CD4-positive, CD25-positive, alpha-beta regulatory T cell (primary cell): ENCODE measurements at regions not wholly inside any gene's neighbourhood (a gene's known extent, or its start where the extent isn't known, plus 50 kb on each side); places are given as distances from the start of the nearest gene placed in this dataset.

Experiments used
- ATAC-seq, 2 donors: fragments of 150-1000 bp; cut with Tn5 transposase; one replicate each; pipeline ENCODE4 v1.10.0; 2021; ENCODE audit warnings: low read depth in 2 of 2, moderate number of reproducible peaks in 2 of 2, moderate library complexity in 1 of 2
- DNase-seq, 3 donors: peaks; one replicate each; pipeline versions ENCODE4 v3.0.0 to v3.0.0-alpha.2; 2012 to 2022; ENCODE audit warnings: mixed read lengths in 1 of 3
- H3K27ac ChIP-seq: one replicate; pipeline ENCODE4 v1.7.0; 2013; ENCODE audit warnings: mild to moderate bottlenecking, low read length; ENCODE audit not compliant: insufficient read depth, poor library complexity, severe bottlenecking
- H3K27me3 ChIP-seq: one replicate; pipeline ENCODE4 v1.7.0; 2013; ENCODE audit warnings: low read length; ENCODE audit not compliant: control insufficient read depth, insufficient read depth
- H3K36me3 ChIP-seq: one replicate; pipeline ENCODE4 v1.7.0; 2013; ENCODE audit warnings: mild to moderate bottlenecking, low read length, moderate library complexity; ENCODE audit not compliant: control insufficient read depth, insufficient read depth
- H3K4me1 ChIP-seq: 2 replicates; pipeline ENCODE4 v1.7.0; 2013; ENCODE audit warnings: mild to moderate bottlenecking, low read length; ENCODE audit not compliant: insufficient read depth, control insufficient read depth, poor library complexity, severe bottlenecking
- H3K4me3 ChIP-seq: one replicate; pipeline ENCODE4 v1.7.0; 2013; ENCODE audit warnings: low read depth, mild to moderate bottlenecking, low read length, moderate library complexity
- H3K9me3 ChIP-seq, 2 experiments: 1 replicate in 1 of 2; 2 replicates in 1 of 2; pipeline ENCODE4 v1.7.0; 2013; ENCODE audit warnings: low read length in 2 of 2, mild to moderate bottlenecking in 1 of 2, moderate library complexity in 1 of 2; ENCODE audit not compliant: control insufficient read depth in 2 of 2
- H3K27ac Mint-ChIP-seq, 3 donors: one replicate each; pipeline ENCODE4 v1.8.0; 2020 to 2022; ENCODE audit warnings: mild to moderate bottlenecking in 3 of 3, mixed read lengths in 3 of 3, moderate library complexity in 2 of 3
- H3K27me3 Mint-ChIP-seq: one replicate; pipeline ENCODE4 v1.8.0; 2022; ENCODE audit warnings: mild to moderate bottlenecking, mixed read lengths
- H3K36me3 Mint-ChIP-seq: one replicate; pipeline ENCODE4 v1.8.0; 2020; ENCODE audit warnings: mixed read lengths
- H3K4me1 Mint-ChIP-seq, 4 donors: one replicate each; pipeline ENCODE4 v1.8.0; 2020 to 2022; ENCODE audit warnings: mixed read lengths in 4 of 4, mild to moderate bottlenecking in 1 of 4
- H3K4me3 Mint-ChIP-seq, 4 donors: one replicate each; pipeline ENCODE4 v1.8.0; 2020 to 2022; ENCODE audit warnings: mild to moderate bottlenecking in 4 of 4, mixed read lengths in 4 of 4, moderate library complexity in 3 of 4
- H3K9me3 Mint-ChIP-seq, 7 donors: one replicate each; pipeline ENCODE4 v1.8.0; 2020 to 2022; ENCODE audit warnings: mixed read lengths in 7 of 7, mild to moderate bottlenecking in 3 of 7, moderate library complexity in 2 of 7

DNA sequence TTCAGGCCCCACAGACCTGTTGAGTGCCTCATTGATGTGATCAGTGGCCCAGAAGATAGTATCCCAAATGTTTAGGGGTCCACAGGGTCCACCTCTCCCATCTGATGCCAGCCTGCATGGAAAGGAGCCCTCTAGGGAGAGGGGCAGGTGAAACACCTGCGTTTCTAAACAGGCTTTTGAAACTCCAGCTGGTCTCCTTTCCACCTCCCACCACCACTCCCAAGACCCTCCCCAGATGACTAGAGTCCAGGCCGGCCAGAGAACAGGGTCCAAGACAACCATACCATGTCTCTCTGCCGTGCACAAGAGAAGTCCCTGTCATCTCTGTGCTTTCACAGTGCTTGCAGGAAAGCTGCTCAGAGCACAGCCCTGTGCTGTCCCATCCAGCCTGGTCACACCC lies 105.0 kb upstream of the NANOS1 start:
- H3K4me1 Mint-ChIP-seq, result no peaks in the 10 kb centered on the region
- H3K27me3 Mint-ChIP-seq, result peaks cover 25% of the 10 kb centered on the region
- no peaks in the 10 kb centered on the region for H3K36me3 Mint-ChIP-seq
- DNase-seq (no peak), ATAC-seq (no peak)
- Histone ChIP-seq H3K4me1 (no peaks in the 10 kb centered on the region), H3K4me3 (no peak overlapping the region), H3K9me3 (no peaks in the 10 kb centered on the region), H3K27ac (no peak overlapping the region), H3K27me3 (peaks cover 10% of the 10 kb centered on the region), H3K36me3 (no peaks in the 10 kb centered on the region)
- H3K9me3 Mint-ChIP-seq, result peaks cover 0 to 8% (median 2%) of the 10 kb centered on the region in 7 donors
- H3K27ac Mint-ChIP-seq, result no peak overlapping the region
- no peak overlapping the region for H3K4me3 Mint-ChIP-seq

DNA sequence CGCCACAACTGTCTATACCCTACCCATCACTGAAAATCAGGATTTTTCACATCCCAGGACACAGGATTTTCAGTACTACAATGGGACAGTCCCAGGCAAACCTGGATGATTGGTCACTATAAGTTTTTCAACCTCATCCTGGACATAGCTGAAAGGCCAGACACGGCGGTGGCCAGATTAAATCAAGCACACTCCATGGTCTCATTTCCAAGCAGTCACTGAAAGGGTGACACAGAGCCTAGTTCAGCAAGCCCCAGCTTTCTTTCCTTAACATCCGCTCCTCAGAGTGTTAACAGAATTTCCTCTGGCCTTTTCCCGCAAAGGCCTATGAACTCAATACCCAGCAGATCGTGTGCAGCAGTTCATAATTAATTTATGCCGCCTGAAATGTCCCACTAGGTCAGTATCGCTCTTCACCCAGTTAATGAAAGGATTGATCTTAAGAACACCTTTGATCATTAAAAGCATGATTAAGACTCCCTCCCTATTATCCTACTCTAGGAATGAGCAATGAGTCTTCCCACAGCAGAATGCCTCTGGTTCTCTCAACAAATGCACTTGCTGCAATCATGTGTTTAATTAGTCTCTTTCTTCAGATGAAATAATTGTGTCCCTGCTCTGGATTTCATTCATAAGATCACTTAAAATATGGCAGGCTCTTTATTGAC lies 104.0 kb upstream of the NANOS1 start:
- Histone ChIP-seq H3K9me3 (peaks cover 2 to 3% of the 10 kb centered on the region in 2 experiments), H3K4me3 (no peak overlapping the region), H3K4me1 (no peaks in the 10 kb centered on the region), H3K36me3 (no peaks in the 10 kb centered on the region), H3K27ac (no peak overlapping the region), H3K27me3 (peaks cover 10% of the 10 kb centered on the region)
- peaks cover 25% of the 10 kb centered on the region for H3K27me3 Mint-ChIP-seq
- H3K4me3 Mint-ChIP-seq, result no peak overlapping the region
- ATAC-seq (no peak), DNase-seq (no peak)
- H3K36me3 Mint-ChIP-seq, result no peaks in the 10 kb centered on the region
- no peaks in the 10 kb centered on the region for H3K4me1 Mint-ChIP-seq
- peaks cover 0 to 12% (median 4%) of the 10 kb centered on the region in 7 donors for H3K9me3 Mint-ChIP-seq
- H3K27ac Mint-ChIP-seq, result no peak overlapping the region

DNA sequence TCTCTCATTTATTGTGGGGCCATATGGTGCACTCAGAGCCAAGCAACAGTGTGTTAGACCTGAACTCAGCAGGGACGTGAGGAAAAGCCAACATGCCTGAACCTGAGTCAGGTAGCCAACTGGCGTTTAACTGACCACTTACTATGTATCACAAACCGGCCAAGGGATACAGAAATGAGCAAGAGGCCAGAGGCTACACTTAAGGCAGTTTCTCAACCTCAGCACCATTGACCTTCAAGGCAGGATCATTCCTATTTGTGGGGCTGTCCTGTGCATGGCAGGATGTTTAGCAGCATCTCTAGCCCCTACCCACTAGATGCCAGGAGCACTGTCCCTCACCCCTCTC lies 103.5 kb upstream of the NANOS1 start:
- peaks cover 7% of the 10 kb centered on the region for H3K27me3 ChIP-seq
- no peaks in the 10 kb centered on the region for H3K36me3 Mint-ChIP-seq
- H3K4me1 ChIP-seq, result no peaks in the 10 kb centered on the region
- H3K27ac Mint-ChIP-seq, result no peak overlapping the region
- H3K27ac ChIP-seq, result no peak overlapping the region
- H3K9me3 Mint-ChIP-seq, result peaks cover under 1 to 17% (median 9%) of the 10 kb centered on the region in 7 donors
- DNase-seq (no peak), ATAC-seq (no peak)
- H3K9me3 ChIP-seq, result peaks cover 7% of the 10 kb centered on the region in 2 experiments
- no peak overlapping the region for H3K4me3 Mint-ChIP-seq
- H3K4me3 ChIP-seq, result no peak overlapping the region
- no peaks in the 10 kb centered on the region for H3K36me3 ChIP-seq
- no peaks in the 10 kb centered on the region for H3K4me1 Mint-ChIP-seq
- H3K27me3 Mint-ChIP-seq, result peaks cover 25% of the 10 kb centered on the region

DNA sequence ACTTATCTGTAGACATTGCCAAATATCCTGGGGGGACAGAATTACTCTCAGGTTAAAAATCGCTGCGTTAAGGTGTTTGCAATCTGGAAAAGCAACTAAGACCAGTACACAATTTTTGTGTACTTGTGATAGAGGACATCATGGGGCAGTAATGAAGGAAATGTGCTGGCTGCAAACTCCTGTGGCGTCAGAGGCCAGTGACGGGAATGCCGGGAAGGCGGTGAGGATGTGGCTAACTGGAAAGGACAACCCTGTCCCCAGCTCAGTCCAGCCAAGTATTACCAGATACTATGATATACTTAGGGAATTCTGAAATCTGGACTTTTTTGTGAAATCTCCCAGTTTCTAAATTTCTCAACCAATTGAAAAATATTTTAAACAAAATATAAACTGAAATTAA lies 103.1 kb upstream of the NANOS1 start:
- H3K9me3 ChIP-seq, result peaks cover 10 to 11% of the 10 kb centered on the region in 2 experiments
- H3K27ac ChIP-seq, result no peak overlapping the region
- no peak for ATAC-seq
- Mint-ChIP-seq H3K36me3 (no peaks in the 10 kb centered on the region), H3K27ac (no peak overlapping the region), H3K4me1 (no peaks in the 10 kb centered on the region), H3K4me3 (no peak overlapping the region), H3K9me3 (peaks cover 1 to 18% (median 12%) of the 10 kb centered on the region in 7 donors), H3K27me3 (peaks cover 25% of the 10 kb centered on the region)
- peaks cover 7% of the 10 kb centered on the region for H3K27me3 ChIP-seq
- H3K4me1 ChIP-seq, result no peaks in the 10 kb centered on the region
- no peak for DNase-seq
- H3K4me3 ChIP-seq, result no peak overlapping the region
- H3K36me3 ChIP-seq, result no peaks in the 10 kb centered on the region

DNA sequence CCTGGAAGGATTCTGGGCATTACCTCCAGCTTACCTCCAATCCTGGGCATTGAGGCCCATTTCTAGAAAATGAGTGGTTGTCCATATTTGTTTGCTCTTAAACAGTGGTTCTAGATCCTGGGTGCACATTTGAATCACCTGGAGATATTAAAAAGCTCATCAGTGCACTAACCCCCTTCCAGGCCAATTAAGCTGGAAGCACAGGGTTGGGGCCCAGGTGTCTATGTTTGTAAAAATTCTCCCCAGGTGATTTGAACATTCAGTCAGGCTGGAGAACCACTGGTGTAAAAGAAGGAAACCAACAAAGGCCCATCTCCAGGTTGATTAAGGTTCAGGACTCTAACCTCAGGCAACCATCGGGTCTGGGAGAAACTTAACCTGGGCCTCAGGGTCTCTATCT lies 102.6 kb upstream of the NANOS1 start:
- Histone ChIP-seq H3K4me1 (no peaks in the 10 kb centered on the region), H3K27me3 (peaks cover 5% of the 10 kb centered on the region), H3K36me3 (no peaks in the 10 kb centered on the region), H3K4me3 (no peak overlapping the region), H3K27ac (no peak overlapping the region), H3K9me3 (peaks cover 13 to 14% of the 10 kb centered on the region in 2 experiments)
- no peaks in the 10 kb centered on the region for H3K4me1 Mint-ChIP-seq
- H3K27ac Mint-ChIP-seq, result no peak overlapping the region
- DNase-seq (no peak), ATAC-seq (no peak)
- peaks cover 3 to 22% (median 16%) of the 10 kb centered on the region in 7 donors for H3K9me3 Mint-ChIP-seq
- H3K4me3 Mint-ChIP-seq, result no peak overlapping the region
- H3K27me3 Mint-ChIP-seq, result peaks cover 25% of the 10 kb centered on the region
- no peaks in the 10 kb centered on the region for H3K36me3 Mint-ChIP-seq

DNA sequence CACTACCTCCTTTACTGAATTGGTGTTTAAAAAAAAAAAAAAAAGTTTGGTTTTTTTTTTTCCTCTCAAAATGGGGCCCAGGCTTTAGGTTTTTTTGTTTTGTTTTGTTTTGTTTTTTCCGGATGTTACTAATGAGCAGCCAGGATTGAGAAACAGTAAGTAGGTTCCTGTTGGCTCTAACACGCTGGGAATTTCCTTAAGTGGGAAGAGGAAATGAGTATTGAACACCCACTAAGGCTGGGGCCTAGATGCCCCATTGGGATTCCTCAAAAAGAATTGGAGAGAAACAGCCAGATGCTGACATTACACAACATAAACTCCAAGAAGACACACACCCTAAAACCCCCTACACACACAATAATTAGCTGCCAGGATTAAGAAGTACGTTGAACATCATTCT lies 102.2 kb upstream of the NANOS1 start:
- H3K9me3 Mint-ChIP-seq, result peaks cover 3 to 26% (median 16%) of the 10 kb centered on the region in 7 donors
- ATAC-seq (no peak), DNase-seq (no peak)
- Histone ChIP-seq H3K27me3 (peaks cover 5% of the 10 kb centered on the region), H3K36me3 (no peaks in the 10 kb centered on the region), H3K4me1 (no peaks in the 10 kb centered on the region), H3K4me3 (no peak overlapping the region), H3K9me3 (peaks cover 13 to 14% of the 10 kb centered on the region in 2 experiments), H3K27ac (no peak overlapping the region)
- no peak overlapping the region for H3K4me3 Mint-ChIP-seq
- no peak overlapping the region for H3K27ac Mint-ChIP-seq
- H3K4me1 Mint-ChIP-seq, result no peaks in the 10 kb centered on the region
- H3K27me3 Mint-ChIP-seq, result peaks cover 23% of the 10 kb centered on the region
- H3K36me3 Mint-ChIP-seq, result no peaks in the 10 kb centered on the region

DNA sequence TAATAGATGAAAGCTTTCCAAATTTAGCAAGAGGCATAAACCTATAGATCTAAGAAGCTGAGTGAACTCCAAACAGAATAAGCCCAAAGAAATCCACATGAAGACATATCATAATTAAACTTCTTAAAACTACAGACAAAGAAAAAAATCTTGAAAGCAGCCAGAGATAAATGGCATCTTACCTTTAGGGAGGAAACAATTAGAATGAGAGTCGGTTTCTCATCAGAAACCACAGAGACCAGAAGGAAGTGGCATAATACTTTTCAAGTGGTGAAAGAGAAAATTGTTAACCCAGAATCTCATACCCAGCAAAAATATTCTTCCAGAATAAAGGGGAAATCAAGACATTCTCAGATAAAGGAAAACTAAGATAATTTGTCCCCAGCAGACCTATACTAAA lies 98.9 kb upstream of the NANOS1 start:
- peaks cover 39% of the 10 kb centered on the region for H3K27me3 Mint-ChIP-seq
- H3K4me3 Mint-ChIP-seq, result peak overlapping the region in 1 of 4 donors; percentile 10
- H3K4me1 Mint-ChIP-seq, result no peaks in the 10 kb centered on the region
- H3K9me3 Mint-ChIP-seq, result peaks cover 4 to 34% (median 19%) of the 10 kb centered on the region in 7 donors
- H3K36me3 ChIP-seq, result no peaks in the 10 kb centered on the region
- no peaks in the 10 kb centered on the region for H3K36me3 Mint-ChIP-seq
- H3K4me1 ChIP-seq, result no peaks in the 10 kb centered on the region
- ATAC-seq (no peak), DNase-seq (no peak)
- peaks cover 15% of the 10 kb centered on the region for H3K27me3 ChIP-seq
- H3K27ac Mint-ChIP-seq, result no peak overlapping the region
- peaks cover 13 to 14% of the 10 kb centered on the region in 2 experiments for H3K9me3 ChIP-seq
- no peak overlapping the region for H3K4me3 ChIP-seq
- H3K27ac ChIP-seq, result no peak overlapping the region

DNA sequence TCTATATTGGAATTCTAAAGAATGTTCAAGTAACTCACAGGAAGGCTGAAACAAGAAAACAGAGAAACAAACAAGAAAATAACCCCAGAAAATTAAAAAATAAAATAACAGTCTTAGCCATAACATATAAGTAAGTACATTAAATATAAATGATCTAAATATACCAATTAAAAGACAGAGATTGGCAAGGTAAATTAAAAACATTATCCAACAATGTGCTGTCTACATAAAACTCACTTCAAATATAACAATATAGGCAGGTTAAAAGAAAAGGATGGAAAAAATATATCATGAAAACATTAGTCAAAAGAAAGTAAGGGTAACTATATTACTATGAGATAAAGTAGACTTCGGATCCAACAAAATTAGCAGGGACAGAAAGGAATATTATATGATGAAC lies 98.1 kb upstream of the NANOS1 start:
- Mint-ChIP-seq H3K4me3 (no peak overlapping the region), H3K4me1 (no peaks in the 10 kb centered on the region), H3K27me3 (peaks cover 33% of the 10 kb centered on the region), H3K9me3 (peaks cover 4 to 34% (median 19%) of the 10 kb centered on the region in 7 donors), H3K36me3 (no peaks in the 10 kb centered on the region), H3K27ac (no peak overlapping the region)
- no peaks in the 10 kb centered on the region for H3K36me3 ChIP-seq
- H3K27ac ChIP-seq, result no peak overlapping the region
- no peak overlapping the region for H3K4me3 ChIP-seq
- DNase-seq (no peak), ATAC-seq (no peak)
- no peaks in the 10 kb centered on the region for H3K4me1 ChIP-seq
- H3K27me3 ChIP-seq, result peaks cover 15% of the 10 kb centered on the region
- peaks cover 13 to 14% of the 10 kb centered on the region in 2 experiments for H3K9me3 ChIP-seq
